ENCODE measurements at regions not wholly inside any gene's neighbourhood (a gene's known extent, or its start where the extent isn't known, plus 50 kb on each side); places are given as distances from the start of the nearest gene placed in this dataset.

DNA sequence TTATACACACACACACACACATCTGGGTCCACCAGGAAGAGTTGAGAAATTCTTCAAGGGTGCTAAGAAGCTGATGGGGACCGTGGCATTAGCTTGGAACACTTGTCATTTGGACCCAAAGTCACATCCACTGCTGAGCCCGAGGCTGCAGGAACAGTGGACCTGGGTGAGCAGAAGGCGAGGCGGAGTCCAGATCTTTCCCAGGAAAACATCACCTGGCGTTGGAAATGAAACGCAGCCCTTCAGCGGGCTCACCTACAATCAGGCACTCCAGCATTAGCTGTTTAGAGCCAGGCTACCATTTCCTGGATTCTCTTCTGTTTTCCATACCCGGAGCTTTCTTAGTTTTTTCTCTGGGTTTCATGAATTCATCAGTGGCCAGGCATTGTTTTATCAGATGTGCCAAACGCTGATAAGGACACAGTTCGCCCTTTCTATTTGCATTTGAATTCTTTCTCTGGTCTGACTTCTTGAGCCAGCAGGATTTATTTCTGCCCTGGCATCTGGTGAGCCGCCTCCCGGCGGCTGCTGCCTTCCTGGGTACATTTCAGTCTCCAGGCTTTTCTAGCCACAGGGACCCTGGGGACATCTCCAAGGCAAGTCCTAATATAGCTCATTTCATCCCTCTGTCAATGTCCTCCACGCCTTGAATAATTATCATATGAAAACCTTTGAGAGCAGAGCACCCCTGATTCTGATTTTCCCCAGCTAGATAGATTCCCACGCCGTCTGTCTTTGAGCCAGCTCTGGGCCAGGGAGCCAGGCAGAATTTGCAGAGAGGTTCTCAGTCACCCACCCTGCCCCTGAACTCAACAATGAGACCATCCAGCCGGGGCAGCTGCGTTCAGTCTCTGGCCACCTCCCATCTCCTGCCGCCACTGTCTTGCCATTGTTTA lies 170.9 kb downstream of the TTLL2 start:
- Histone ChIP-seq H3K9ac (ENCODE audit: low read length) (no peak overlapping the region), H3K4me3 (ENCODE audit: low read length) (no peak overlapping the region), H3K27ac (ENCODE audit: low read depth, low read length) (no peak overlapping the region), H3K36me3 (ENCODE audit: control insufficient read depth, insufficient read depth, low read length) (no peaks in the 10 kb centered on the region), H3K27me3 (ENCODE audit: control insufficient read depth, insufficient read depth, low read length) (no peaks in the 10 kb centered on the region), H3K4me1 (ENCODE audit: control insufficient read depth, insufficient read depth, low read length) (no peaks in the 10 kb centered on the region)

DNA sequence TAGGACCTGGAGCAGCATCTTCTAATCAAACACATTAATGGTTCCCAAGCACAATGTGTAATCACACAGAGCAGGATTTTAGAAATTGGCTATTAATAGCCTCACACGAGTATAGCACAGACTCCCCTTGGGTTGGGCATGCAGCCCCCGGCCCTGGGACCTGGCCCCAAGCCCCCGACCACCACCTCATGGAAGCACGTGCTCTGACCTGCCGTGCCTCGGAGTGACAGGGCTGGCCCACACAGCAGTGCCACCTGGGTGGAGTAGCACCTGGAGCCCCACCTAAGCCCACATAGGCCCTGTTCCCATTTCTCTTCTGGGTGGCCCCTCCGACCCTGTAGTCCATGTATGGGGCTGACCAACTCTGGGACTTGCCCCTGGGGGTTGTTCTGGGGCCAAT lies 171.8 kb downstream of the TTLL2 start:
- Histone ChIP-seq H3K4me1 (ENCODE audit: control insufficient read depth, insufficient read depth, low read length) (no peaks in the 10 kb centered on the region), H3K27ac (ENCODE audit: low read depth, low read length) (no peak overlapping the region), H3K4me3 (ENCODE audit: low read length) (no peak overlapping the region), H3K9ac (ENCODE audit: low read length) (no peak overlapping the region), H3K27me3 (ENCODE audit: control insufficient read depth, insufficient read depth, low read length) (no peaks in the 10 kb centered on the region), H3K36me3 (ENCODE audit: control insufficient read depth, insufficient read depth, low read length) (no peaks in the 10 kb centered on the region)

DNA sequence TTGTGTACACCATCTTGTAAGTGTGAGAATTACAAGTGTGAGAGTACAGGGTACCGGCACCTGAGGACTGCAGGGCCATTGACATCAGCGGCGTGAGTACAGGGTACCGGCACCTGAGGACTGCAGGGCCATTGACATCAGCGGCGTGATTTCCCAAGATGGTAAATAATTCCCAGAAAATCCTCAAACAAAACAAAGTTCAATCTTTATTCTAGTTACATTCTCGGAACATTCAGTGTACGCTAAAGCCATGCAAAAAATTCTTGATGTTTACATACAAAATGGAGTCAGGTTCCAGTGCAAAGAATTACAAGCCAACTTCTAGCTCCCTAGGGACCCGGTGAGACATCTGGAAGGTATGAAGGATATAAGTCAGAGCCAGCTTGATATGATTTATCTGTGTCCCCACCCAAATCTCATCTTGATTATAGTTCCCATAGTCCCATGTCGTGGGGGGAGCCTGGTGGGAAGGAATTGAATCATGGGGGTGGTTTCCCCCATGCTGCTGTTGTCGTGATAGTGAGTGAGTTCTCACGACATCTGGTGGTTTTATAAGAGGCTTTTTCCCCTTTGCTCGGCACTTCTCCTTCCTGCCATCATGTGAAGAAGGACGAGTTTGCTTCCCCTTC lies 172.7 kb downstream of the TTLL2 start:
- no peak overlapping the region for H3K9ac ChIP-seq (ENCODE audit: low read length)
- H3K4me3 ChIP-seq (ENCODE audit: low read length), result no peak overlapping the region
- H3K27me3 ChIP-seq (ENCODE audit: control insufficient read depth, insufficient read depth, low read length), result no peaks in the 10 kb centered on the region
- H3K27ac ChIP-seq (ENCODE audit: low read depth, low read length), result no peak overlapping the region
- no peaks in the 10 kb centered on the region for H3K36me3 ChIP-seq (ENCODE audit: control insufficient read depth, insufficient read depth, low read length)
- H3K4me1 ChIP-seq (ENCODE audit: control insufficient read depth, insufficient read depth, low read length), result no peaks in the 10 kb centered on the region

GRCh38 chr6:167499161-167499660 lies 174.3 kb downstream of the TTLL2 start:
- Histone ChIP-seq H3K4me1 (ENCODE audit: control insufficient read depth, insufficient read depth, low read length) (no peaks in the 10 kb centered on the region), H3K9ac (ENCODE audit: low read length) (no peak overlapping the region), H3K27ac (ENCODE audit: low read depth, low read length) (no peak overlapping the region), H3K27me3 (ENCODE audit: control insufficient read depth, insufficient read depth, low read length) (no peaks in the 10 kb centered on the region), H3K4me3 (ENCODE audit: low read length) (no peak overlapping the region), H3K36me3 (ENCODE audit: control insufficient read depth, insufficient read depth, low read length) (no peaks in the 10 kb centered on the region)

DNA sequence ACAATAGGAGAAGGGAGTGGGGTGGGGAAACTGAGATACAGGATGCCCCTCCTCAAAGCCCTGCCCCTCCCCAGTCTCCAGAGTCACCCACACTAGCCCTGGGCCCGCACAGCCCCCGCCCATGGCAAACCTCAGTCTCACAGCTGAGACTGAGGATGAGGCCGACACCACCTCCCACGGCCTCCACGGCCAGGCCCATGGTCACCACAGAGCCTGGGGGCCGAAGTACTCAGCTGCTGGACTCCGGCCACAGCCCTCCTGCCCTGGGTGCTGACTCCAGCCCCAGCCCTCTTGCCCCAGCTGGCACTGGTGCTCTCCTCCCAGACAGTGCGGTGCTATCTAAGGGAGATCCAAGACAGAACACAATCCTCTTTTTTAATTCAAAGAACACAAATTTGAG lies 176.1 kb downstream of the TTLL2 start:
- Histone ChIP-seq H3K4me3 (ENCODE audit: low read length) (no peak overlapping the region), H3K36me3 (ENCODE audit: control insufficient read depth, insufficient read depth, low read length) (no peaks in the 10 kb centered on the region), H3K9ac (ENCODE audit: low read length) (no peak overlapping the region), H3K27me3 (ENCODE audit: control insufficient read depth, insufficient read depth, low read length) (no peaks in the 10 kb centered on the region), H3K4me1 (ENCODE audit: control insufficient read depth, insufficient read depth, low read length) (no peaks in the 10 kb centered on the region), H3K27ac (ENCODE audit: low read depth, low read length) (no peak overlapping the region)

GRCh38 chr6:167501831-167502385 lies 177.0 kb downstream of the TTLL2 start:
- no peak overlapping the region for H3K27ac ChIP-seq (ENCODE audit: low read depth, low read length)
- no peak overlapping the region for H3K4me3 ChIP-seq (ENCODE audit: low read length)
- H3K9ac ChIP-seq (ENCODE audit: low read length), result no peak overlapping the region
- H3K27me3 ChIP-seq (ENCODE audit: control insufficient read depth, insufficient read depth, low read length), result no peaks in the 10 kb centered on the region
- no peaks in the 10 kb centered on the region for H3K36me3 ChIP-seq (ENCODE audit: control insufficient read depth, insufficient read depth, low read length)
- no peaks in the 10 kb centered on the region for H3K4me1 ChIP-seq (ENCODE audit: control insufficient read depth, insufficient read depth, low read length)

- no peaks in the 10 kb centered on the region for H3K36me3 ChIP-seq (ENCODE audit: control insufficient read depth, insufficient read depth, low read length)
- H3K27ac ChIP-seq (ENCODE audit: low read depth, low read length), result no peak overlapping the region
- H3K4me3 ChIP-seq (ENCODE audit: low read length), result no peak overlapping the region
- no peaks in the 10 kb centered on the region for H3K4me1 ChIP-seq (ENCODE audit: control insufficient read depth, insufficient read depth, low read length)
- H3K9ac ChIP-seq (ENCODE audit: low read length), result no peak overlapping the region
- no peaks in the 10 kb centered on the region for H3K27me3 ChIP-seq (ENCODE audit: control insufficient read depth, insufficient read depth, low read length)
Measured at GRCh38 chr6:167502471-167502870, 177.6 kb downstream of the TTLL2 start.

DNA sequence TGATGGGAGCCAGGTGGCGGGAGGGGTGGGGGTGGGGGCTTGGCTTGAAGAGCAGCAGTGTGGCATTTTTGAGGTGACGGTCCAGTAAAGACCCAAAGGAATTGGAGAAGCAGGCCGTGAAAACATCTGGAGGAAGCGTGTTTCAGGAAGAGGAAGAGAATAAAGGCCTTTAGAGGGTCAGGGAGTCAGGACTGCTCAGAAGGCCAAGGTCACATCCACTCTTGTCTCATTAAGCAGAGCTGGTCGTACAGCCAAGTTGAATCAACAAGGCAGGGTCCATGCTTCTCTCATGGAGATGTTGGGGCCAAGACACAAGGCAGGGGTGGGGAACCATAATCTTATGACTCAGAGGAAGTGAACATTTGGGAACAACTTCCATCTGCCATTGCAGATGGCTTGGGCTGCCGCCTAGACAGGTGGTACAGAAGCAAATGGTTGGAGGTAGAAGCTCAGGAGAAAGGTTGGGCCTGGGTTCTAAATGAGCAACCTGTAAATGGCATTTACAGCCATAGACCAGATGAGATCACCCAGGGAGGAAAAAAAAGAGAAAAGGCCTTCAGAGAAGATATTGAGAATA lies 179.6 kb downstream of the TTLL2 start:
- no peak overlapping the region for H3K9ac ChIP-seq (ENCODE audit: low read length)
- H3K4me1 ChIP-seq (ENCODE audit: control insufficient read depth, insufficient read depth, low read length), result no peaks in the 10 kb centered on the region
- peaks cover 2% of the 10 kb centered on the region for H3K27me3 ChIP-seq (ENCODE audit: control insufficient read depth, insufficient read depth, low read length)

DNA sequence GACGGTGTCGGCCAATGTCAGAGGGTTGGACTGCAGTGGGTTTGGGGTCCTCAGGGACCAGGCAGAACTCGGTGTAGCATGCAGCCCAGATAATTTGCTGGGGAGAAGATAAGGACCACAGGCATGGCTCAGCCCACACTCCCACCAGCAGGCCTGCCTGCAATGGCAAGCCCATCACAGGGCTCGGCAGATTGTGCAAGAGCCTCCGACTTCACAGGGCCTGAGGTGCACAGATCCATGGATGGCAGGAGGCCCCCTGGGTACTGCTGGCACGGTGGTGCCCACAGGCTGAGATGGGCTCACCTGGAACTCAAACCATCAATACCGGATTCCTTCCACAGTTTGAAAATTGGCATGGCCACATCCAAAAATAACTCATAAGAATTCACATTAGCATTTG lies 180.3 kb downstream of the TTLL2 start:
- Histone ChIP-seq H3K27me3 (ENCODE audit: control insufficient read depth, insufficient read depth, low read length) (peaks cover 2% of the 10 kb centered on the region), H3K4me3 (ENCODE audit: low read length) (no peak overlapping the region), H3K4me1 (ENCODE audit: control insufficient read depth, insufficient read depth, low read length) (no peaks in the 10 kb centered on the region), H3K36me3 (ENCODE audit: control insufficient read depth, insufficient read depth, low read length) (no peaks in the 10 kb centered on the region), H3K27ac (ENCODE audit: low read depth, low read length) (no peak overlapping the region), H3K9ac (ENCODE audit: low read length) (no peak overlapping the region)

More for the DNA sequence above, 179.6 kb downstream of the TTLL2 start:
- H3K27ac ChIP-seq (ENCODE audit: low read depth, low read length), result no peak overlapping the region
- no peaks in the 10 kb centered on the region for H3K36me3 ChIP-seq (ENCODE audit: control insufficient read depth, insufficient read depth, low read length)
- H3K4me3 ChIP-seq (ENCODE audit: low read length), result no peak overlapping the region

- Histone ChIP-seq H3K27ac (ENCODE audit: low read depth, low read length) (no peak overlapping the region), H3K4me1 (ENCODE audit: control insufficient read depth, insufficient read depth, low read length) (no peaks in the 10 kb centered on the region), H3K27me3 (ENCODE audit: control insufficient read depth, insufficient read depth, low read length) (peaks cover 2% of the 10 kb centered on the region), H3K4me3 (ENCODE audit: low read length) (no peak overlapping the region), H3K9ac (ENCODE audit: low read length) (no peak overlapping the region), H3K36me3 (ENCODE audit: control insufficient read depth, insufficient read depth, low read length) (no peaks in the 10 kb centered on the region)
Measured at GRCh38 chr6:167505782-167506181, 180.9 kb downstream of the TTLL2 start.

- Histone ChIP-seq H3K4me3 (ENCODE audit: low read length) (no peak overlapping the region), H3K4me1 (ENCODE audit: control insufficient read depth, insufficient read depth, low read length) (no peaks in the 10 kb centered on the region), H3K36me3 (ENCODE audit: control insufficient read depth, insufficient read depth, low read length) (no peaks in the 10 kb centered on the region), H3K9ac (ENCODE audit: low read length) (no peak overlapping the region), H3K27me3 (ENCODE audit: control insufficient read depth, insufficient read depth, low read length) (peaks cover 2% of the 10 kb centered on the region), H3K27ac (ENCODE audit: low read depth, low read length) (no peak overlapping the region)
Measured at GRCh38 chr6:167506443-167507301, 181.8 kb downstream of the TTLL2 start.

Measured in rectal smooth muscle tissue (tissue), 1 donor.